Fibroblast of villous mesenchyme (primary cell): ENCODE measurements at regions not wholly inside any gene's neighbourhood (a gene's known extent, or its start where the extent isn't known, plus 50 kb on each side); places are given as distances from the start of the nearest gene placed in this dataset.
A peak's percentile ranks its signal among the peaks of the same experiment; 100 is the strongest.

Experiments
- DNase-seq: peaks from one replicate; pipeline ENCODE4 v3.0.0-alpha.2; 2010; ENCODE audit warnings: low read depth
- H3K4me3 ChIP-seq: 2 replicates; pipeline ENCODE4 v1.5.1; 2011; ENCODE audit warnings: low read depth, mild to moderate bottlenecking, low read length
- CTCF ChIP-seq: IDR thresholded peaks from 2 replicates; pipeline ENCODE4 v1.5.1; 2012; ENCODE audit warnings: low read depth, mild to moderate bottlenecking, low read length; ENCODE audit not compliant: insufficient read depth

- no peak for DNase-seq
- H3K4me3 ChIP-seq = no peak overlapping the region
- no peak for TF ChIP-seq CTCF
These were observed 125.0 kb upstream of the ID4 start for GRCh38 chr6:19712012-19712688.

- no peak for TF ChIP-seq CTCF
- H3K4me3 ChIP-seq = no peak overlapping the region
- DNase-seq = no peak
These were observed 124.2 kb upstream of the ID4 start for GRCh38 chr6:19712998-19713397.

GRCh38 chr6:19713411-19713810 lies 123.8 kb upstream of the ID4 start:
- no peak for DNase-seq
- TF ChIP-seq CTCF = no peak
- H3K4me3 ChIP-seq = no peak overlapping the region

GRCh38 chr6:19713984-19714383 lies 123.2 kb upstream of the ID4 start:
- no peak overlapping the region for H3K4me3 ChIP-seq
- TF ChIP-seq CTCF = no peak
- no peak for DNase-seq

- no peak for DNase-seq
- no peak for TF ChIP-seq CTCF
- H3K4me3 ChIP-seq = no peak overlapping the region
These were observed 122.6 kb upstream of the ID4 start for GRCh38 chr6:19714434-19715166.

GRCh38 chr6:19715167-19715551 lies 122.0 kb upstream of the ID4 start:
- no peak overlapping the region for H3K4me3 ChIP-seq
- no peak for DNase-seq
- no peak for TF ChIP-seq CTCF

- H3K4me3 ChIP-seq = no peak overlapping the region
- peak; percentile 44 for DNase-seq
- no peak for TF ChIP-seq CTCF
These were observed 117.5 kb upstream of the ID4 start for GRCh38 chr6:19719691-19720128.
